HG03378 (cell line): ENCODE measurements at regions not wholly inside any gene's neighbourhood (a gene's known extent, or its start where the extent isn't known, plus 50 kb on each side); places are given as distances from the start of the nearest gene placed in this dataset.

Experiments
- ATAC-seq: cut with Tn5 transposase; IDR thresholded peaks from one replicate; pipeline ENCODE4 v1.9.1; 2021; ENCODE audit warnings: mild to moderate bottlenecking, moderate library complexity; ENCODE audit not compliant: unreplicated experiment

DNA sequence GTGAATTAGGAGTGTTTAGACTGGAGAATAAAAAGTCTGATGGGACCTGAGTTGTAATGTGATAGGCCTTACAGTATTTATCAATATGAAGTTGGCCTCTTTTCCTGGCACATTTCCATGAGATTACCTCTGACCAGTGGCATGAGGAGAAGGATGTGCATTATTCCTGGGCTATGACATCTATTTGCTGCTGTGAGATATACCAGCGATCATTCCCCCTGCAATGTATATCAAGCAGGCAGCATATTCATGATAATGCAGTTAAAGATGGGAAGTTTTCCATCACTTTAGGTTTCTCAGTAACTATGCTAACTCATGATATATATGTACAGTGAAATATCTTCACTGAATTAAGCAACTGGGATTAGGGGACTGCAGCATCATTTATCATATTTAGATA, 142.8 kb upstream of the MBL2 start:
- no peak for ATAC-seq

DNA sequence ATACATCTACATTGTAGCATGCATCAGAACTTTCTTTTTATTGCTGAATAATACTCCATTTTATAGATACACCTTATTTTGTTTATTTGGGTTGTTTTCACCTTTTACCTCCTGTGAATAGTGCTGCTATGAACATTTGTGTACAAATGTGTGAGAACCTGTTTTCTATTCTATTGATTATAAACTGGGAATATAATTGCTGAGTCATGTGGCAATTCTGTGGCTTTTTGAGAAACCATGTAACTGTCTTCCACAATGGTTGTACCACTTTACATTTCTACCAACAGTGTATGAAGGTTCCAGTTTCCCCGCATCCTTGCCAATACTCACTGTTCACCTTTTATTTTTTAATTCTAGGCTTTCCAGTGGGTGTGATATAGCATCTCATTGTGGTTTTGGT, 138.6 kb upstream of the MBL2 start:
- no peak for ATAC-seq

DNA sequence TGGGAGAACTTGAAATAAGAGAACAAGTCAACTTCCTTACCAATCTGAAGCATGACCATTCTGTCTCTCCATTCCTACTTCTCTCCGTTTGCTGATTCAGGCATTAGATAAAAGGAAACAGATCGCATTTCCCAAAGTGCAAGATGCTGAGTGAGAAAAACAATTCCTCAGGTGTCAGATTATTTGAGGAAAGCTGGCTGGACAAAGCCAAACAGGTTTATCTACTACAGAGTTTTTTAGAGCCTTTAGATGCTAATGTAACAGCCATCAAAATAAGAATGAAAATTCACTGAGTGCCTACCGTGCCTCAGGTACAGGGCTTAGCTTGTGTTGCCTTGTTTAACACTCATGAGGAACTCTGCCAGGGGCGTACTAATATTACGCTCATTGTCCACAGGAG, 135.9 kb upstream of the MBL2 start:
- no peak for ATAC-seq

DNA sequence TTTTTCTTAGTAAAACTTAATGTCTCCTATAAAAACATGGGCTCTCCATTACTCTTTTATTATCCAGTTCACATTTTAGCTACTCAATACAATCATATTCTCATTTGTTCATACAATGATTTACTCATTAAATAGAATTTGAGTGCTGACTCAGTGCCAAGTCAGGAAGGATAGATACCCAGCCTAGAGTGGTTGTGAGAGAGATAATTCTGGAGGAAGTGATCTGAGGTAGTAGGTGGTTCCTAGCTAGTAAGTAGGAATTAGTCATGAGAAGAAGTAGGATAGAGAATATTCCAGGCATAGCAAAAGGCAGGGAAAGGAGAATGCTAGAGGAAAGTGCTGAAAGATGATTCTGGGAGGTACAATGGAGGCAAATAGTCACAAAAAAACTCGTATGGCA, 133.5 kb upstream of the MBL2 start:
- no peak for ATAC-seq

GRCh38 chr10:52903397-52903938, 130.9 kb upstream of the MBL2 start:
- no peak for ATAC-seq

DNA sequence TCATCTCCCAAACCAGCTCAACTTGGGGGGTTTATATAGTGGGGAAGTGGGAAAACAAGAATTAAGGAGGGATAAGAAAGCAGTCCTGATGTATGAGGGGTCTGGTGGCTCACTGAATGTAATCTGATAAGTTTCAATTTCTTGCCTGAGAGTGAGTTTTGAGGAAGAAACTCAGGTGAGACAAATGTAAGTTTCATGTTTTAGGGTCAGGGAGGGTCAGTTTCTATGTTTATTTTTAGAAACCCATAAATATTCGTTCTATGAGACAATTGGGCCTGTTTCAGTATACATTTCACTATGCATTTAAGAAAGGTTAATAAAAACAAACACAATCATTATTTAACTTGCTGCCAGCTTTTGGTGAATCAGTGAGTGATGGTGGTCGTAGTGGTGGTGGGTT, 128.0 kb upstream of the MBL2 start:
- peak; percentile 69 for ATAC-seq

- ATAC-seq = no peak
Observed at GRCh38 chr10:52897162-52897561, 124.6 kb upstream of the MBL2 start.

DNA sequence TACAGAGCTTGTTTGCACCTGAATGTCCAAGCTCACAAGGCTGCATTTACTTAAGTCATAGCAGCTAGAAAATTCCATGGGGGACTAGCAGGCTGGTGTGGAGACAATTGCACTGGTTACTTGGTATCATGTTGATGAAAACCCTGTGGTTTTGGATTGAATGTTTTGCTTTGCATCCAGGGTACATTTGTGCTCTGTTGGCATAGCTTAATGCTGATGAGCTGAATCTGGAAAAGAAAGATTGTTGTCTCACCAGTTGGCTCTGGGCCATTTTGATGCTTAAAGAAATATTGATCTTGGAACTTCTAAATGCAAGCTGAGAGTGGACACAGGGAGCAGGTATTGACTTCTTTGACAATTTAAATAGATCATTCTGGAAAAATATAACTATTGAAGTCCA, 122.5 kb upstream of the MBL2 start:
- no peak for ATAC-seq

GRCh38 chr10:52890281-52890680, 117.7 kb upstream of the MBL2 start:
- ATAC-seq = no peak

GRCh38 chr10:52889611-52890010, 117.0 kb upstream of the MBL2 start:
- no peak for ATAC-seq

- peak; percentile 98 for ATAC-seq
Observed at GRCh38 chr10:52883996-52884871, 111.7 kb upstream of the MBL2 start.

- no peak for ATAC-seq
Observed at GRCh38 chr10:52879091-52879807, 106.7 kb upstream of the MBL2 start.

GRCh38 chr10:52877451-52877850, 104.9 kb upstream of the MBL2 start:
- no peak for ATAC-seq

GRCh38 chr10:52875336-52875735, 102.8 kb upstream of the MBL2 start:
- ATAC-seq = no peak

DNA sequence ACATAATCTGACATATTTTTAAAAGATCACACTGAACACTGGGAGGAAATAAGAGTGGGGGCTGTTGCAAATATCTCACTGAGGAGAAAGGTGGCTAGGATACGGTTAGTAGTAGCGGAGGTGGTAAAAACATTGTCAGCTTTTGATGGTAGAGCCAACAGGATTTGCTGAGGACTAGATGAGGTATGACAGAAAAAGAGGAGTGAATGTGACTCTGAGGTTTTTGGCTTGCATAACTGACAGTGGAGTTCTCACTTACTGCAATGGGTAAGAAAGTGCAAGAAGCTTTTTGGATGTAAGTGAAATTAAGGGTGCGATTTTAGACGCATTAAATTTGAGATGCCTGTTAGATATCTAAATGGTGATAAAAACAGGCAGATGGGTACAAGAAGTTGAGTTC, 102.0 kb upstream of the MBL2 start:
- no peak for ATAC-seq

- no peak for ATAC-seq
Observed at GRCh38 chr10:52871191-52871843, 98.7 kb upstream of the MBL2 start.

DNA sequence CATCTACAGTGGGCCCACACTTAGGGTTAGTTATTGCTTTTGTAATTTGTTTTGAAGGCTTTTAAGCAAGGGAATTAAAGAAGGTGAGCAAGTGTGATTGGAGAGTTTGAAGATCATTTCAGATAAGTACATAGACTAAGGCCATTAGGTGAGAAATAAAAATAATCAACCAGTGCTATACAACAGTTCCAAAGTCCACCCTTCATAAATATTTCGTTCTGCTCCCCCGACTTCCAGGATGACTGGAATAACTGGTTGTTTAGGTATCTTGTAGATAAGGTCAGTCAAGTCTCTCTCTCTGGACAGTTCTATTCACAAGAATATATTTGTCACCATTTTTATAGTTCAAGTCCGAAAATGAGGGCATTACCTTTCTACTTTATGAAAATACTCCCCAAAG, 98.0 kb upstream of the MBL2 start:
- no peak for ATAC-seq

GRCh38 chr10:52869864-52870263, 97.3 kb upstream of the MBL2 start:
- no peak for ATAC-seq

- no peak for ATAC-seq
Observed at GRCh38 chr10:52865213-52865612, 92.6 kb upstream of the MBL2 start.

- no peak for ATAC-seq
Observed at GRCh38 chr10:52864201-52865106, 91.9 kb upstream of the MBL2 start.

DNA sequence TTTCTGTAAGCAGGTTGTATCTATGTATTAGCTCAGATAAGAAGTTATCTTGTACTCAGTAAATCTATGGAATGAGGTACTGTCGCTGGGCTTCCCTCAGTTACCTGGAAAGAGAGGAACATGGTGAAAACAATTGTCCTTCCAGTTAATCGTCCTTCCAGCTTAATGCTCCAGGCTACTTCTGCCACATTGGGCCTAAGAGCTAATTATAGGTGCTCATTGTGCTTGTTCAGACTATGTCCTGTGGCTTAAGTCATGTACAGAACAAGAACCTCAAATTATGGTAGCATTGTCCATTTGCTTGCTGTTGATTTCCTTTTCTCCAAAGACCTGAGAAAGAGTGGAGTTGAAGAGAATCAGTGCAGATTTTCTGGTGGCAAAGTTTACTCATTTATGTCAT, 86.1 kb upstream of the MBL2 start:
- no peak for ATAC-seq
